ENCODE measurements at regions not wholly inside any gene's neighbourhood (a gene's known extent, or its start where the extent isn't known, plus 50 kb on each side); places are given as distances from the start of the nearest gene placed in this dataset.

DNA sequence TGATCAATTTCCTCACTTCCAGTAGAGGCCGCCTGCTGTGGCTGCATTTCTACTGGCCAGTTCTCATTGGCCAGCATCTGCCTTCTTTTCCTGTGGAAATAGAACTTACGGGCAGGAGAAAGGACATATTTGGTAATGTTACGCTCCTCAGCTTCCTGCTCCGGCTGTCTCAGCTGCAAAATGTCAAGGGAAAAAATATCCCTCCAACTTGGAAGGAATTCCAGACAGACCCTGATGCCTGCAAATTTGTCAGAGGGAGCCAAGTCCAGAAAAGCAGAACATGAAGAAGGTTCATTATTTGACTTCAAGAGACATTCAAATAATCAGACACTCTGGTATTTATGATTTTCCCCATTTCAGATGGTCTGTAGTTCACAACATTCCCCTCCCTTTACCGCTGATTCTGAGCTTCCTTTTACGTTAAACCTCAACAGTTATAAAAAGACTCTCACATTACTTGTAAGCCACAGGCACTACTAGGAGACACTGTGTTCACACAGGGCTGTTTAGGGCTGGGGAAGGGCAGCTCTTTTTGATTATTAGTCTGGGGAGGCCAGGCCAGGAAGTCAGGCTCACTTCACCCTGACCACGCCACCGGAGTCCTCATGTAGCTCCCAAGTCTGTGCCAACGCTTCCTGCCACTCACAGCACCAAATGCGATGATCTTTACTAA lies 179.6 kb upstream of the CCN2 start (continued):
- TF ChIP-seq, protein P1, sequence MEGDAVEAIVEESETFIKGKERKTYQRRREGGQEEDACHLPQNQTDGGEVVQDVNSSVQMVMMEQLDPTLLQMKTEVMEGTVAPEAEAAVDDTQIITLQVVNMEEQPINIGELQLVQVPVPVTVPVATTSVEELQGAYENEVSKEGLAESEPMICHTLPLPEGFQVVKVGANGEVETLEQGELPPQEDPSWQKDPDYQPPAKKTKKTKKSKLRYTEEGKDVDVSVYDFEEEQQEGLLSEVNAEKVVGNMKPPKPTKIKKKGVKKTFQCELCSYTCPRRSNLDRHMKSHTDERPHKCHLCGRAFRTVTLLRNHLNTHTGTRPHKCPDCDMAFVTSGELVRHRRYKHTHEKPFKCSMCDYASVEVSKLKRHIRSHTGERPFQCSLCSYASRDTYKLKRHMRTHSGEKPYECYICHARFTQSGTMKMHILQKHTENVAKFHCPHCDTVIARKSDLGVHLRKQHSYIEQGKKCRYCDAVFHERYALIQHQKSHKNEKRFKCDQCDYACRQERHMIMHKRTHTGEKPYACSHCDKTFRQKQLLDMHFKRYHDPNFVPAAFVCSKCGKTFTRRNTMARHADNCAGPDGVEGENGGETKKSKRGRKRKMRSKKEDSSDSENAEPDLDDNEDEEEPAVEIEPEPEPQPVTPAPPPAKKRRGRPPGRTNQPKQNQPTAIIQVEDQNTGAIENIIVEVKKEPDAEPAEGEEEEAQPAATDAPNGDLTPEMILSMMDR (IDR thresholded peaks at IDR 0.05): no peak
- no peak for TF ChIP-seq ZNF121 (CRISPR knock-in tag; IDR thresholded peaks at IDR 0.05)
- TF ChIP-seq, protein P2, sequence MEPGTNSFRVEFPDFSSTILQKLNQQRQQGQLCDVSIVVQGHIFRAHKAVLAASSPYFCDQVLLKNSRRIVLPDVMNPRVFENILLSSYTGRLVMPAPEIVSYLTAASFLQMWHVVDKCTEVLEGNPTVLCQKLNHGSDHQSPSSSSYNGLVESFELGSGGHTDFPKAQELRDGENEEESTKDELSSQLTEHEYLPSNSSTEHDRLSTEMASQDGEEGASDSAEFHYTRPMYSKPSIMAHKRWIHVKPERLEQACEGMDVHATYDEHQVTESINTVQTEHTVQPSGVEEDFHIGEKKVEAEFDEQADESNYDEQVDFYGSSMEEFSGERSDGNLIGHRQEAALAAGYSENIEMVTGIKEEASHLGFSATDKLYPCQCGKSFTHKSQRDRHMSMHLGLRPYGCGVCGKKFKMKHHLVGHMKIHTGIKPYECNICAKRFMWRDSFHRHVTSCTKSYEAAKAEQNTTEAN (CRISPR knock-in tag; IDR thresholded peaks at IDR 0.05): no peak

DNA sequence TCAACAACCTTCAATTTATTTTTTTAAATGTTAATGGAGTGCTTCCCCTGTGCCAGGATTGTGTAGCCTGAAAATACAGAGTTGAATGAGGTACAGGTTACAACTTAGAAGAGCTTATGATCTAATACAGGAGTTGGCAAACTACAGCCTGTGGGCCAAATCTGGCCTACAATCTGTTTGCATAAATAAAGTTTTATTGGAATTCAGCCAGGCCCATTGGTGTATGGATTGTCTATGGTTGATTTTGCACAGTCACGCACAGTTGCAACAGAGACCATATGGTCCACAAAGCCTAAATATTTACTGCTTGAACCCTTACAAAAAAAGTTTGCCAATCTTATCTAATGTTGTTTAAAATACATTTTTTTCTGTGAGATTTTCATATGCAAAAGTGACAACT lies 177.3 kb upstream of the CCN2 start:
- ATAC-seq (no peak), DNase-seq (ENCODE audit: low spot score) (no peak)
- peaks cover 8% of the 10 kb centered on the region; the same call in 1 of the 2 replicates for H3K27me3 Mint-ChIP-seq (ENCODE audit: low read depth)
- CTCF ChIA-PET: no interaction called here
- peaks cover 18% of the 10 kb centered on the region for H3K9me3 Mint-ChIP-seq
- peaks cover 30% of the 10 kb centered on the region for H3K4me1 Mint-ChIP-seq
- H3K27ac Mint-ChIP-seq: no peak overlapping the region
- peaks cover 3% of the 10 kb centered on the region; the same call in 1 of the 2 replicates for H3K36me3 Mint-ChIP-seq
- TF ChIP-seq NFYB (CRISPR knock-in tag; conservative IDR thresholded peaks at IDR 0.05; ENCODE audit: low read depth) (no peak), ESRRA (CRISPR knock-in tag; IDR thresholded peaks at IDR 0.05; ENCODE audit: borderline replicate concordance) (no peak), OVOL2 (CRISPR knock-in tag; IDR thresholded peaks at IDR 0.05; ENCODE audit: borderline replicate concordance) (no peak), ZNF423 (CRISPR knock-in tag; IDR thresholded peaks at IDR 0.05) (no peak), GABPB1 (CRISPR knock-in tag; IDR thresholded peaks at IDR 0.05) (no peak), FOXP1 (CRISPR knock-in tag; IDR thresholded peaks at IDR 0.05; ENCODE audit: borderline replicate concordance) (no peak)
- TF ChIP-seq, protein P3, sequence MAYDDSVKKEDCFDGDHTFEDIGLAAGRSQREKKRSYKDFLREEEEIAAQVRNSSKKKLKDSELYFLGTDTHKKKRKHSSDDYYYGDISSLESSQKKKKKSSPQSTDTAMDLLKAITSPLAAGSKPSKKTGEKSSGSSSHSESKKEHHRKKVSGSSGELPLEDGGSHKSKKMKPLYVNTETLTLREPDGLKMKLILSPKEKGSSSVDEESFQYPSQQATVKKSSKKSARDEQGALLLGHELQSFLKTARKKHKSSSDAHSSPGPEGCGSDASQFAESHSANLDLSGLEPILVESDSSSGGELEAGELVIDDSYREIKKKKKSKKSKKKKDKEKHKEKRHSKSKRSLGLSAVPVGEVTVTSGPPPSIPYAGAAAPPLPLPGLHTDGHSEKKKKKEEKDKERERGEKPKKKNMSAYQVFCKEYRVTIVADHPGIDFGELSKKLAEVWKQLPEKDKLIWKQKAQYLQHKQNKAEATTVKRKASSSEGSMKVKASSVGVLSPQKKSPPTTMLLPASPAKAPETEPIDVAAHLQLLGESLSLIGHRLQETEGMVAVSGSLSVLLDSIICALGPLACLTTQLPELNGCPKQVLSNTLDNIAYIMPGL (CRISPR knock-in tag; IDR thresholded peaks at IDR 0.05): no peak
- TF ChIP-seq, protein P4, sequence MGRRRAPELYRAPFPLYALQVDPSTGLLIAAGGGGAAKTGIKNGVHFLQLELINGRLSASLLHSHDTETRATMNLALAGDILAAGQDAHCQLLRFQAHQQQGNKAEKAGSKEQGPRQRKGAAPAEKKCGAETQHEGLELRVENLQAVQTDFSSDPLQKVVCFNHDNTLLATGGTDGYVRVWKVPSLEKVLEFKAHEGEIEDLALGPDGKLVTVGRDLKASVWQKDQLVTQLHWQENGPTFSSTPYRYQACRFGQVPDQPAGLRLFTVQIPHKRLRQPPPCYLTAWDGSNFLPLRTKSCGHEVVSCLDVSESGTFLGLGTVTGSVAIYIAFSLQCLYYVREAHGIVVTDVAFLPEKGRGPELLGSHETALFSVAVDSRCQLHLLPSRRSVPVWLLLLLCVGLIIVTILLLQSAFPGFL (CRISPR knock-in tag; IDR thresholded peaks at IDR 0.05; ENCODE audit: borderline replicate concordance): no peak
- TF ChIP-seq, protein P5, sequence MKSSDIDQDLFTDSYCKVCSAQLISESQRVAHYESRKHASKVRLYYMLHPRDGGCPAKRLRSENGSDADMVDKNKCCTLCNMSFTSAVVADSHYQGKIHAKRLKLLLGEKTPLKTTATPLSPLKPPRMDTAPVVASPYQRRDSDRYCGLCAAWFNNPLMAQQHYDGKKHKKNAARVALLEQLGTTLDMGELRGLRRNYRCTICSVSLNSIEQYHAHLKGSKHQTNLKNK (CRISPR knock-in tag; IDR thresholded peaks at IDR 0.05): no peak
- H3K4me3 Mint-ChIP-seq: no peak overlapping the region
- POLR2A ChIA-PET: no interaction called here

DNA sequence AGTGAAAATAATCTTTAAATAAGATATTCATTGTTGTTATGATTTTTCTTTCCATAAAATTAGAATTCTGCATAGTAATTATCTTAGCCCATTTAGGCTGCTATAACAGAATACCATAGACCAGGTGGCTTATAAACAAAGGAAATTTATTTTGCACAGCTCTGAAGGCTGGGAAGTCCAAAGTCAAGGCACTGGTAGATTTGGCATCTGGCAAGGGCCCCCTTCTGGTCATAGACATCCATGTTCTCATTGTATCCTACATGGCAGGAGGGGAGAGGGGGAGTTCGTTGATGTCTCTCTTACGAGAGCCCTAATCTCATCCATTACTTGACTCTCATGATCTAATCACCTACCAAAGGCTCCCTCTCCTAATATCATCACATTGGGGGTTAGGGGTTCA lies 175.0 kb upstream of the CCN2 start:
- DNase-seq (ENCODE audit: low spot score) (no peak), ATAC-seq (peak; percentile 46; the same call in 1 of the 2 replicates)
- H3K27me3 Mint-ChIP-seq (ENCODE audit: low read depth): peaks cover 21% of the 10 kb centered on the region
- no peak for TF ChIP-seq ZNF232 (CRISPR knock-in tag; IDR thresholded peaks at IDR 0.05)
- no peak for TF ChIP-seq HMGA2 (CRISPR knock-in tag; IDR thresholded peaks at IDR 0.05)
- TF ChIP-seq ELF4 (CRISPR knock-in tag; IDR thresholded peaks at IDR 0.05; ENCODE audit: low read depth): no peak
- TF ChIP-seq TEAD4 (CRISPR knock-in tag; IDR thresholded peaks at IDR 0.05): no peak
- TF ChIP-seq ZNF396 (CRISPR knock-in tag; IDR thresholded peaks at IDR 0.05; ENCODE audit: borderline replicate concordance): no peak
- TF ChIP-seq, protein P6, sequence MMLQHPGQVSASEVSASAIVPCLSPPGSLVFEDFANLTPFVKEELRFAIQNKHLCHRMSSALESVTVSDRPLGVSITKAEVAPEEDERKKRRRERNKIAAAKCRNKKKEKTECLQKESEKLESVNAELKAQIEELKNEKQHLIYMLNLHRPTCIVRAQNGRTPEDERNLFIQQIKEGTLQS (CRISPR knock-in tag; conservative IDR thresholded peaks at IDR 0.05): no peak
- no peak for TF ChIP-seq SOX15 (CRISPR knock-in tag; IDR thresholded peaks at IDR 0.05)
- no peak for TF ChIP-seq NFYB (CRISPR knock-in tag; conservative IDR thresholded peaks at IDR 0.05; ENCODE audit: low read depth)
- TF ChIP-seq KAT7 (CRISPR knock-in tag; IDR thresholded peaks at IDR 0.05; ENCODE audit: borderline replicate concordance): no peak
- TF ChIP-seq, protein P7, sequence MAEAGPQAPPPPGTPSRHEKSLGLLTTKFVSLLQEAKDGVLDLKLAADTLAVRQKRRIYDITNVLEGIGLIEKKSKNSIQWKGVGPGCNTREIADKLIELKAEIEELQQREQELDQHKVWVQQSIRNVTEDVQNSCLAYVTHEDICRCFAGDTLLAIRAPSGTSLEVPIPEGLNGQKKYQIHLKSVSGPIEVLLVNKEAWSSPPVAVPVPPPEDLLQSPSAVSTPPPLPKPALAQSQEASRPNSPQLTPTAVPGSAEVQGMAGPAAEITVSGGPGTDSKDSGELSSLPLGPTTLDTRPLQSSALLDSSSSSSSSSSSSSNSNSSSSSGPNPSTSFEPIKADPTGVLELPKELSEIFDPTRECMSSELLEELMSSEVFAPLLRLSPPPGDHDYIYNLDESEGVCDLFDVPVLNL (CRISPR knock-in tag; IDR thresholded peaks at IDR 0.05; ENCODE audit: borderline replicate concordance, low read depth): no peak
- no peak for TF ChIP-seq RELA (CRISPR knock-in tag; IDR thresholded peaks at IDR 0.05; ENCODE audit: borderline replicate concordance)
- no peak for TF ChIP-seq NR1H2 (CRISPR knock-in tag; IDR thresholded peaks at IDR 0.05)
- TF ChIP-seq ZNF219 (CRISPR knock-in tag; IDR thresholded peaks at IDR 0.05; ENCODE audit: borderline replicate concordance): no peak
- TF ChIP-seq ATF1 (CRISPR knock-in tag; IDR thresholded peaks at IDR 0.05): no peak
- TF ChIP-seq SMAD4 (CRISPR knock-in tag; IDR thresholded peaks at IDR 0.05): no peak
- TF ChIP-seq PRRX2 (CRISPR knock-in tag; IDR thresholded peaks at IDR 0.05): no peak

More for the DNA sequence above, 175.0 kb upstream of the CCN2 start:
- Mint-ChIP-seq H3K9me3 (peaks cover 18% of the 10 kb centered on the region), H3K36me3 (peaks cover 3% of the 10 kb centered on the region; the same call in 1 of the 2 replicates), H3K4me3 (no peak overlapping the region), H3K4me1 (peaks cover 8% of the 10 kb centered on the region), H3K27ac (no peak overlapping the region)
- ChIA-PET POLR2A (no interaction called here), CTCF (no interaction called here)
